MCF 10A (cell line): ENCODE measurements at regions not wholly inside any gene's neighbourhood (a gene's known extent, or its start where the extent isn't known, plus 50 kb on each side); places are given as distances from the start of the nearest gene placed in this dataset.
A peak's percentile ranks its signal among the peaks of the same experiment; 100 is the strongest.

ENCODE experiments used
- BruUV-seq: library from RNA; stranded (reverse); fragments of 400-500 nt; replicated peaks from 2 replicates; lab custom pipeline; 2021; lab: Mats Ljungman, UMichigan
- CTCF ChIA-PET: fragments of 300-600 bp; sonication (Branson Sonifier 250); formaldehyde crosslinking; extraction: SDS; loops from one replicate; lab custom pipeline; 2021; ENCODE audit warnings: antibody characterized with exemption, inconsistent platforms; lab: Yijun Ruan, JAX
- POLR2A ChIA-PET: fragments of 300-600, 350-650 bp; sonication (Branson Sonifier 250); formaldehyde crosslinking; extraction: SDS; loops from one replicate; lab custom pipeline; 2020; ENCODE audit warnings: antibody characterized with exemption, inconsistent platforms; lab: Yijun Ruan, JAX
- DNase-seq: peaks from one replicate; pipeline ENCODE4 v3.0.0-alpha.2; 2018; ENCODE audit not compliant: unreplicated experiment
- H3K27ac Mint-ChIP-seq: one replicate; pipeline ENCODE4 v1.8.0; 2022; ENCODE audit warnings: mild to moderate bottlenecking, low read depth, mixed read lengths; ENCODE audit not compliant: unreplicated experiment
- H3K27me3 Mint-ChIP-seq: one replicate; pipeline ENCODE4 v1.8.0; 2022; ENCODE audit warnings: mixed read lengths; ENCODE audit not compliant: insufficient read depth, unreplicated experiment
- H3K36me3 Mint-ChIP-seq: one replicate; pipeline ENCODE4 v1.8.0; 2022; ENCODE audit warnings: mild to moderate bottlenecking, moderate library complexity, mixed read lengths; ENCODE audit not compliant: insufficient read depth, unreplicated experiment
- H3K4me1 Mint-ChIP-seq: one replicate; pipeline ENCODE4 v1.8.0; 2022; ENCODE audit warnings: mixed read lengths; ENCODE audit not compliant: insufficient read depth, unreplicated experiment
- H3K4me3 Mint-ChIP-seq: one replicate; pipeline ENCODE4 v1.8.0; 2022; ENCODE audit warnings: mild to moderate bottlenecking, moderate library complexity, mixed read lengths; ENCODE audit not compliant: unreplicated experiment
- H3K9me3 Mint-ChIP-seq: one replicate; pipeline ENCODE4 v1.8.0; 2022; ENCODE audit warnings: mixed read lengths; ENCODE audit not compliant: unreplicated experiment
- intact Hi-C: fragments of 100-400 bp; cut with micrococcal nuclease; formaldehyde crosslinking; loops from 2 replicates; pipeline ENCODE4 v1.14.1; 2022
- TF ChIP-seq, protein P1 (sequence below): fragments of 200-600 bp; IDR thresholded peaks from one replicate; pipeline ENCODE4 v1.8.0; 2022; ENCODE audit warnings: antibody characterized with exemption, mild to moderate bottlenecking; ENCODE audit not compliant: unreplicated experiment

DNA sequence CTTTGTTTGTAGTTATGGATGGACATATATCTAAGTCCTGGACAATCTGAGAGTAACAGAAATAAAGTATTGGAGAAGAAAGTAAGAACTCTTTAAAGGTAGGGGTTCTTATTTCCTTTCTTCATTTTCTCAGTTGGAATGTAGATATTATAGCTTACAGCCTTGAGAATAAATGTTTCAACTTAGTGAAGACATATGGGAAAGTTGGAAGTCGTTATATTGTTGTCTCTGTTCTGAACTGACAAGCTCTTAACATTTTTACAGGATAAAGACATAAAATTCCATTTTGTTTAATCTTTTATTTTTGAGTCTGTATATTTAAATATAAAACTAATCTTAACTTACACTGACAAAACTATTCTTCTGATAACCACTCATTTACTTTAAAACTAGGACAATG, 2187.5 kb upstream of the ACO1 start:
- BruUV-seq = no TSS peak

DNA sequence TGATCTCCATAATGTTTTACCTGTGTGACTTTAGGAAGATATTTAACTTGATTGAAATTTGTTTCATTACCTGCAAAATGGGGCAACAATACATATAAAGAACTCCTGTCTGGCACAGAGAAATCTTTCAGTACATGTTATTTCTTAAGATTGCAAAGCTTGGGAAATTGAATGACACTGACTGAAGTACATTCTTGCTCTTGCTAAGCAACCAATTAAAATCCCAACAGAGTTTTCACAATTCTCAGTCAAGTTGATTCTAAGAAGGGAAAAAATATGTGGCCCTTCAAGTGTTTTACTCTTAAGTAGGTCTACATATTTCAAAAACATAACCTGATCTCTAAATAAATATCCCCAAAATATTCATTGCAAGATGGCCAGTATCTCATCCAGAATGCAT, 2187.0 kb upstream of the ACO1 start:
- Mint-ChIP-seq H3K4me3 (no peak overlapping the region), H3K9me3 (peaks cover 8% of the 10 kb centered on the region), H3K36me3 (peaks cover 6% of the 10 kb centered on the region), H3K27ac (no peak overlapping the region), H3K4me1 (no peaks in the 10 kb centered on the region), H3K27me3 (peaks cover 3% of the 10 kb centered on the region)
- ChIA-PET POLR2A (no interaction called here), CTCF (interaction anchor here (0.6 to 0.7 kb wide), 2 partner anchors 640 to 1106 kb away, joined by 3 read pairs; no protein-coding TSS in a partner anchor)
- BruUV-seq = no TSS peak
- TF ChIP-seq, protein P1, sequence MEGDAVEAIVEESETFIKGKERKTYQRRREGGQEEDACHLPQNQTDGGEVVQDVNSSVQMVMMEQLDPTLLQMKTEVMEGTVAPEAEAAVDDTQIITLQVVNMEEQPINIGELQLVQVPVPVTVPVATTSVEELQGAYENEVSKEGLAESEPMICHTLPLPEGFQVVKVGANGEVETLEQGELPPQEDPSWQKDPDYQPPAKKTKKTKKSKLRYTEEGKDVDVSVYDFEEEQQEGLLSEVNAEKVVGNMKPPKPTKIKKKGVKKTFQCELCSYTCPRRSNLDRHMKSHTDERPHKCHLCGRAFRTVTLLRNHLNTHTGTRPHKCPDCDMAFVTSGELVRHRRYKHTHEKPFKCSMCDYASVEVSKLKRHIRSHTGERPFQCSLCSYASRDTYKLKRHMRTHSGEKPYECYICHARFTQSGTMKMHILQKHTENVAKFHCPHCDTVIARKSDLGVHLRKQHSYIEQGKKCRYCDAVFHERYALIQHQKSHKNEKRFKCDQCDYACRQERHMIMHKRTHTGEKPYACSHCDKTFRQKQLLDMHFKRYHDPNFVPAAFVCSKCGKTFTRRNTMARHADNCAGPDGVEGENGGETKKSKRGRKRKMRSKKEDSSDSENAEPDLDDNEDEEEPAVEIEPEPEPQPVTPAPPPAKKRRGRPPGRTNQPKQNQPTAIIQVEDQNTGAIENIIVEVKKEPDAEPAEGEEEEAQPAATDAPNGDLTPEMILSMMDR = no peak
- intact Hi-C loops = no loop called here
- DNase-seq = no peak

More for the DNA sequence above, 2187.5 kb upstream of the ACO1 start:
- H3K27me3 Mint-ChIP-seq = peaks cover 8% of the 10 kb centered on the region
- CTCF ChIA-PET = no interaction called here
- no peaks in the 10 kb centered on the region for H3K4me1 Mint-ChIP-seq
- H3K4me3 Mint-ChIP-seq = no peak overlapping the region
- TF ChIP-seq, protein P1 = no peak
- peaks cover 8% of the 10 kb centered on the region for H3K9me3 Mint-ChIP-seq
- peaks cover 6% of the 10 kb centered on the region for H3K36me3 Mint-ChIP-seq
- H3K27ac Mint-ChIP-seq = no peak overlapping the region
- no peak for DNase-seq
- POLR2A ChIA-PET = interaction anchor here (0.7 kb wide), 1 partner anchor 851 kb away, joined by 3 read pairs; no protein-coding TSS in a partner anchor
- intact Hi-C loops = no loop called here

DNA sequence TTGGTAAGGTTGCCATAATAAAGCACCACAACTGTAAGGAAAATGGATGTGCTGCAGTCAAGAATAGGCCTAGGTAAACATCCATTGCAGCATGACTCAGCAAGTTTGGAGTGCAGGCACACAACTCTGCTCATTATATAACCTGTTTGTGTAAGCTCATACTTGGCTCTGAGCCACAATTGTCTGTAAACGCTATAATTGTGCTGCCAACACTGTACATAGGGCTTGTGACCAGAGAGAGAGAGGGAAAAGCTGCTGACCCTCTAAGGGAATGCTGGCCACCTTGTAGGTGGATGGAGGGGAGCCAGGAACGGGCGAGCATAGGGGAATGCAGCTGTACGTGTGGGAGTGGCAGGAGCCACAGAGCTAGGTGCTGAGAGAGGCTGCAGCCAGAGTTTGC, 2186.5 kb upstream of the ACO1 start:
- Mint-ChIP-seq H3K36me3 (peaks cover 6% of the 10 kb centered on the region), H3K27ac (no peak overlapping the region), H3K4me1 (no peaks in the 10 kb centered on the region), H3K9me3 (peaks cover 8% of the 10 kb centered on the region), H3K4me3 (no peak overlapping the region), H3K27me3 (no peaks in the 10 kb centered on the region)
- TF ChIP-seq, protein P1 = no peak
- no TSS peak for BruUV-seq
- ChIA-PET POLR2A (no interaction called here), CTCF (interaction anchor here (0.6 to 0.7 kb wide), 2 partner anchors 641 to 1106 kb away, joined by 3 read pairs; no protein-coding TSS in a partner anchor)
- intact Hi-C loops = no loop called here
- DNase-seq = peak; percentile 27

DNA sequence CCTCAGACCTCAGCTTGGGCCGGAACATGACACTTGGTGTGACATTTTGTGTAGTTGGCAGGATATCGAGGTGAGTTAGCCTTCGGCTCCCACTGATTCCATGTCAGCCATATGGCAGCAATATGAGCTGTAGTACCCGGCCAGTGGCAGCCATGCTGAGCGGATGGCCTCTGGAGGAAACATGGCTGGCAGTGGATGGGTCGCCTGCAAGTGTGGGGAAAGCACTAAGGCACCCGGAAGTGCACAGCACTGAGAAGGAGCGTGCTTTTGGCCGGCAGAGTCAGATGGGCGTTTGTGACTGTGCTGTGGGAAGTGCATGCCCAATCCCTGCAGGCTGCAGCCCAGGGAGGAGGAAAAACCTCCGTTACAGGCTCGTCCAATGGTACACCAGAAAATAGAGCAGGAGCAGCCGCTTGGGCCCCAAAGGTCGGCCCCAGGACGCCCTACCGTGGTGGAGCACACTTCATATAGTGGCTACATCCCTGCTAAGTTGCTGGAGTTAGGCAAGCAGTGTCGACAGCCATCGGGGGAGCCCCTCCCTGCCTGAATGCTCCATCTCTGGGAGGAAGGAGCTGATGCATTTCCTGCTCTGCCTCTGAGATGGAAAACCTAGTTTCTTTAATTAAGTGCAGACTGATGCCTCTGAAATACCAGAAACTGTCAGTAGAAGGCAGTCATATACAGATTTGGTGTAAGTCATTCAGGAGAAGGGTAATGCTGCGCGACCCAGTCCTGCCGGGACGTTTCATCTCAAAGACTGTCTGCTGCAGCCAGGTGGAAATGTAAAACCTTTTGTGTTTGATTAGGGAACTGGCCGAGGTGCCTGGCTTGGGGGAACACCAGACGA, 2185.8 kb upstream of the ACO1 start:
- POLR2A ChIA-PET = no interaction called here
- H3K36me3 Mint-ChIP-seq = peaks cover 6% of the 10 kb centered on the region
- BruUV-seq = no TSS peak
- TF ChIP-seq, protein P1 = no peak
- no peak for DNase-seq
- no peaks in the 10 kb centered on the region for H3K27me3 Mint-ChIP-seq
- H3K4me1 Mint-ChIP-seq = no peaks in the 10 kb centered on the region
- H3K27ac Mint-ChIP-seq = no peak overlapping the region
- H3K9me3 Mint-ChIP-seq = peaks cover 8% of the 10 kb centered on the region
- H3K4me3 Mint-ChIP-seq = no peak overlapping the region
- CTCF ChIA-PET = interaction anchor here (0.6 kb wide), 1 partner anchor 15 kb away, joined by 3 read pairs; no protein-coding TSS in a partner anchor
- intact Hi-C loops = no loop called here
